ENCODE measurements at regions not wholly inside any gene's neighbourhood (a gene's known extent, or its start where the extent isn't known, plus 50 kb on each side); places are given as distances from the start of the nearest gene placed in this dataset.

DNA sequence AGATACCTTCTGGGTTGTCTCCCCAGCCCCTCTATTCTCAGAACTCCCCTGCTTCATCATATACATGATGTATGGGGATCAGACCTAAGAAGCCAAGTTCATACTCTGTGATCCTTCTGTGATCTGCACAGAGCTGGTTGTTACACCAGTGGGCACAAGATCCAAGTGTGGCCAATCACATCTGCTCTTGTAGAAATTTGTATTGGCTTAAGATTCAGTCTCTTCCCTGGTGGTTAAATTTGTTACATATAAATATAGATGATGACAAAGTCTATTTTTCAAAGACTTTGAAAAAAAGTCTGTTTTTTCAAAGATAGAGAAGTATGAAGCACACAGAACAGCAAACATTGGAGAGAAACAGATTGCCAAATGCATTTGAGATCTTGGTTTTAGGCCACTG is 135.8 kb upstream of the FGGY start:
- no peak for DNase-seq (ENCODE audit: extremely low spot score, unreplicated experiment)
- Mint-ChIP-seq H3K4me1 (ENCODE audit: unreplicated experiment) (peaks cover 19% of the 10 kb centered on the region), H3K4me3 (ENCODE audit: unreplicated experiment) (no peak overlapping the region), H3K36me3 (ENCODE audit: unreplicated experiment) (peaks cover 4% of the 10 kb centered on the region), H3K27me3 (ENCODE audit: unreplicated experiment) (no peaks in the 10 kb centered on the region), H3K27ac (ENCODE audit: unreplicated experiment) (no peak overlapping the region), H3K9me3 (ENCODE audit: unreplicated experiment) (peaks cover 6% of the 10 kb centered on the region)
- TF ChIP-seq, protein P1, sequence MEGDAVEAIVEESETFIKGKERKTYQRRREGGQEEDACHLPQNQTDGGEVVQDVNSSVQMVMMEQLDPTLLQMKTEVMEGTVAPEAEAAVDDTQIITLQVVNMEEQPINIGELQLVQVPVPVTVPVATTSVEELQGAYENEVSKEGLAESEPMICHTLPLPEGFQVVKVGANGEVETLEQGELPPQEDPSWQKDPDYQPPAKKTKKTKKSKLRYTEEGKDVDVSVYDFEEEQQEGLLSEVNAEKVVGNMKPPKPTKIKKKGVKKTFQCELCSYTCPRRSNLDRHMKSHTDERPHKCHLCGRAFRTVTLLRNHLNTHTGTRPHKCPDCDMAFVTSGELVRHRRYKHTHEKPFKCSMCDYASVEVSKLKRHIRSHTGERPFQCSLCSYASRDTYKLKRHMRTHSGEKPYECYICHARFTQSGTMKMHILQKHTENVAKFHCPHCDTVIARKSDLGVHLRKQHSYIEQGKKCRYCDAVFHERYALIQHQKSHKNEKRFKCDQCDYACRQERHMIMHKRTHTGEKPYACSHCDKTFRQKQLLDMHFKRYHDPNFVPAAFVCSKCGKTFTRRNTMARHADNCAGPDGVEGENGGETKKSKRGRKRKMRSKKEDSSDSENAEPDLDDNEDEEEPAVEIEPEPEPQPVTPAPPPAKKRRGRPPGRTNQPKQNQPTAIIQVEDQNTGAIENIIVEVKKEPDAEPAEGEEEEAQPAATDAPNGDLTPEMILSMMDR (IDR thresholded peaks at IDR 0.05): no peak

DNA sequence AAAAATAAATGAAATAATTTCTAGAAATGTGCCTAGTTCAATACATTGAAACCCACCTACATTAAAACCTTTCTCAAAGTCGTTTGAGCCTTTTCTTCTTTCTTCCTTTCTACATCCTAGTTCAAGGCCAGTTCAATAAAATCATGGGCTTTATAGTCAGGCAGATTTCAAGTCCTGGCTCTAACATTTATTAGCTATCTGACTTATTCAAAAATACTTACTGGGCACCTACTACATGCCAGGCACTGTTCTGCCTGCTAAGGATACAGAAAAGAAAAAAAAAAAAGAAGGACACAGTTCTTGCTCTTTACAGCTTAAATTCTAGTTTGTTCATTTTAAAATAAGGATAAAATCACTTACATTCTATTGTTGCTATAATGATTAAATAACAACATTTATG is 134.2 kb upstream of the FGGY start:
- DNase-seq (ENCODE audit: extremely low spot score, unreplicated experiment): no peak
- TF ChIP-seq, protein P1 (IDR thresholded peaks at IDR 0.05): no peak
- Mint-ChIP-seq H3K4me3 (ENCODE audit: unreplicated experiment) (no peak overlapping the region), H3K4me1 (ENCODE audit: unreplicated experiment) (peaks cover 7% of the 10 kb centered on the region), H3K36me3 (ENCODE audit: unreplicated experiment) (peaks cover 4% of the 10 kb centered on the region), H3K9me3 (ENCODE audit: unreplicated experiment) (peaks cover 6% of the 10 kb centered on the region), H3K27me3 (ENCODE audit: unreplicated experiment) (no peaks in the 10 kb centered on the region), H3K27ac (ENCODE audit: unreplicated experiment) (no peak overlapping the region)

DNA sequence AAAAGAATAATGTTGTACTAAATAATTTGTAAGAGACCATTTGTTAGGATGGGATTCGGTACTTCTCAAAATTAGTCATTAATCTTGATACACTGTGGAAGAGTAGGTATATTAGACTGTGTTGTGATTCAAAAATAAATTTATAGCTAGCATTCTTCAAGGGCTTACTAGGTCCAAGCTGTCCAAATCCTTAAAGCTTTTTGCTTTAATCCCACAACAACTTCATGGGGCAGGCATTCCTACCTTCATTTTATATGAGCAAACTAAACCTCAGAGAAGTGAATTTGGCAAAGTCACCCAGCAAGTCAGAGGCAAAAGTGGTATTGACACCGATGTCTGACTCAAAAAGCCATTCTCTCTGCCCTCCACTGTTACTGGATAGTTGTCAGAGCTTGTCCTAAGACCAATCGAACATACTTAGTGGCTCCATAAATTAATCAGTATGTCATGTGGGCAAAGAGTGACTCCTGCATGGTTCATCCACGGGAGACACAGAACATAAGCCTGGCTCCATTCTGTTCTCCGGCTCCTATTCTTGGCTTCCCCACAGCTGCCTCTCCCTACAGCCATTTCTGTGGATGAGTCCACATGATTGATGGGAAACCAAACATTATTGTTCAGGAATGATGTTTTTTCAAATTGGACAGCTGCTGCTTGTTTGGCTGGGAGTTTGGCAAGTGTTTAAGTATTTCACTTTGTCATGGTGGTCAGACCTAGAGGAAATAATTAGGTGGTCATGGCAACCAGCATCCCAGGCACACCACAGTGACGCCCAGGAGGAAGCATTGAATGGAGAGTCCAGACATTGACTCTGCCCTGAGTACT is 133.4 kb upstream of the FGGY start:
- H3K4me3 Mint-ChIP-seq (ENCODE audit: unreplicated experiment): no peak overlapping the region
- no peak for DNase-seq (ENCODE audit: extremely low spot score, unreplicated experiment)
- peak overlapping the region; percentile 75 for H3K27ac Mint-ChIP-seq (ENCODE audit: unreplicated experiment)
- H3K9me3 Mint-ChIP-seq (ENCODE audit: unreplicated experiment): peaks cover 6% of the 10 kb centered on the region
- peaks cover 7% of the 10 kb centered on the region for H3K4me1 Mint-ChIP-seq (ENCODE audit: unreplicated experiment)
- TF ChIP-seq, protein P1 (IDR thresholded peaks at IDR 0.05): no peak
- H3K36me3 Mint-ChIP-seq (ENCODE audit: unreplicated experiment): peaks cover 4% of the 10 kb centered on the region
- no peaks in the 10 kb centered on the region for H3K27me3 Mint-ChIP-seq (ENCODE audit: unreplicated experiment)

DNA sequence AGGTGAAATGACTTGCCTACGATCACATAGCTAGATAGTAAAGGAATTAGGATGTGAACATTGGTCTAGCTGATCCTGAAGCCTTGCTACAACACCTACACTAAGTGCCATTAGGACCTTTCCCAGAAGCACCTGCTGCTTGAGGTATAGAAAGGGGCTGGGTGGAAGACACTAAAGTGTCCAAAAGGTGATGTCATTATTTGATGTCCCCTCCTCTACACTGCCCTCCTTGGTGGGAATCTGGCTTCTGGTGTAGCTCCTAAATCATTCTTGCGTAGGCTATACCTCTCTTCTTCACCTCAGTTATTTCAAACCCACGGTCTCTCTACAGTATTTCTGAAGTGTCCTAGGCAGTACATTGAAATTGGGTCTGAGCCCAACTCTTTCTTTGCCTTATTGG is 132.5 kb upstream of the FGGY start:
- DNase-seq (ENCODE audit: extremely low spot score, unreplicated experiment): no peak

DNA sequence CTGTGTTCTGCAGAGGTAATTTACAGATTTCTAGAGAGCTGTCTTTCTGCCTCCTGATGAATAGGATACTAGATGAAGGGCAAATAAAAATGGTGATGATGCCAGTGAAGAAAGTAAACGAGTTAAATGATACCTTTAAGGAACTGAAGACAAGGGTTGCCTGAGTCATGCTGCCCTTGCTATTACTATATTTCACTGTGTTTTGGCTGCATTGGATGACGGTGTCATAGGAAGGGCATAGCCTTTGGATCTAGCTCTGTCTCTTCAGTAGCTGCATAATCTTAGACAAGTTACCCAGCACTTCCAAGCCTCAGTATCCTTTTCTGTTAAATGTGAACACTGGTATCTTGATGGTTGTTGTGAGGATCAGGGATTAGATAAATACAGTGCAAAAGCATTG is 131.5 kb upstream of the FGGY start:
- TF ChIP-seq, protein P1 (IDR thresholded peaks at IDR 0.05): no peak
- H3K4me1 Mint-ChIP-seq (ENCODE audit: unreplicated experiment): peaks cover 7% of the 10 kb centered on the region
- no peaks in the 10 kb centered on the region for H3K36me3 Mint-ChIP-seq (ENCODE audit: unreplicated experiment)
- H3K27me3 Mint-ChIP-seq (ENCODE audit: unreplicated experiment): peaks cover 3% of the 10 kb centered on the region
- no peak overlapping the region for H3K4me3 Mint-ChIP-seq (ENCODE audit: unreplicated experiment)
- no peaks in the 10 kb centered on the region for H3K9me3 Mint-ChIP-seq (ENCODE audit: unreplicated experiment)
- H3K27ac Mint-ChIP-seq (ENCODE audit: unreplicated experiment): no peak overlapping the region
- DNase-seq (ENCODE audit: extremely low spot score, unreplicated experiment): no peak

More for the DNA sequence above, 132.5 kb upstream of the FGGY start:
- peaks cover 1% of the 10 kb centered on the region for H3K36me3 Mint-ChIP-seq (ENCODE audit: unreplicated experiment)
- H3K9me3 Mint-ChIP-seq (ENCODE audit: unreplicated experiment): no peaks in the 10 kb centered on the region
- H3K27me3 Mint-ChIP-seq (ENCODE audit: unreplicated experiment): no peaks in the 10 kb centered on the region
- H3K27ac Mint-ChIP-seq (ENCODE audit: unreplicated experiment): peak overlapping the region; percentile 75
- TF ChIP-seq, protein P1 (IDR thresholded peaks at IDR 0.05): no peak
- peaks cover 7% of the 10 kb centered on the region for H3K4me1 Mint-ChIP-seq (ENCODE audit: unreplicated experiment)
- H3K4me3 Mint-ChIP-seq (ENCODE audit: unreplicated experiment): no peak overlapping the region

Measured in osteocyte (in vitro differentiated cells).